ENCODE measurements at regions not wholly inside any gene's neighbourhood (a gene's known extent, or its start where the extent isn't known, plus 50 kb on each side); places are given as distances from the start of the nearest gene placed in this dataset.
"Not testable (repeated sequence)": the region's sequence is repeated elsewhere in the genome, so short reads cannot be mapped to it uniquely, and the experiment has no call there.

DNA sequence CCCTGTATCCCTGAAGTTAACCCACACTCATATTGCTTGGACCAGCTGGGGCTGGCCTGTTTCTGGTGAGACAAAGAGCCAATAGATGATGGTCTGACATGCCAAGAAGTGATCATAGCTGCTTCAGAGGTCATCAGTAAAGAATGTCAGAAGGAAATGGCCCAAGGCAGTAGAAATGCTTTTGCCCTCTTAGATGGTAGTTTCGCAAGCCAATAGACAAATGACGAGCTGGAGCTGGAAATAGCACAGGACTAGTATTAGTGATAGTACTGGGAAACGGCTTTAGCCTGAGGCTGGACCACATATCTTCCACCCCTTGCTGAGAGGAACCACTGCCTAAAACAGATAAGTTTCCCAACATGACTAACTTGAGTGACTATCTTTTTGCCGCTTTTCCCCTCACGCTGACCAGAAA lies 176.1 kb upstream of the THBS1 start:
- TF ChIP-seq ZNF274 (IDR thresholded peaks at IDR 0.05; ENCODE audit: low read depth, low read length) = no peak
- no peak overlapping the region for H3K4me3 ChIP-seq (ENCODE audit: low read length)

DNA sequence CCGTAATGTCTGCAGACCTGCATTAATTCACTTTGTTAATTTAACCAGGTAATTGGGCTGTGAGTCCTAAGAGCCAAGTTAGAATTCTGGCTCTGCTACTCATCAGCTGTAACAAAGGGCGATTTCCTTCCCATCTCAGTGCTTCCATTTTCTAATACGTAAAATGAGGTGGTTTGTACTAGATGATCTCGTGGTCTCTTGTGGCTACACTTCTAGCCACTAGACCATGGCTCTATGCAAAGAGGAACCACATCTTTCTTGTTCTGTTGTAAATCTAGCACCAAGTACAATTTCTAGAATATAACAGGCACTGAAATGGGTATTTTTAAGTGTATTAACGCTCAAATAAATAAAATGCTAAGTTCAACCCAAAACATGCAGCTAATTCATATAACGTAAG lies 174.4 kb upstream of the THBS1 start:
- no peak overlapping the region for H3K4me3 ChIP-seq (ENCODE audit: low read length)
- no peak for TF ChIP-seq ZNF274 (IDR thresholded peaks at IDR 0.05; ENCODE audit: low read depth, low read length)

DNA sequence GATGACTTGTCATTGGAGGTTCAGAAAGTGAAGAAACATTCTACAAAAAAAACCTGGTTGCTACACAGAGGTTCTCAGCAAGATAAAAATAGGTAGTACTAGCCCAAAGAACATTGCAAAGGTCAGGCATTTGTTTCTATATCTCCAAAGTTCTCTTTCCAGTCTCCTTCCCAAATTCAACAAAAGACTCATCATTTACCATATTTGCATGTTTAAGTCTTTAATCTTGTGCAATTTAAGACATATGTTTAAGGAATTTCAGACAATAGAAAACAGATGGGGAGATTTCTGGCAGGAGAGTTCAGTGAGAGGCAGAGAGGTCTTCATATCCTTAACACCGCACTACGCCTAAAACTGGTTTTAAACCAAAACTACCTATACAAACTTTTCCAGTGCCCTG lies 173.8 kb upstream of the THBS1 start:
- no peak for TF ChIP-seq ZNF274 (IDR thresholded peaks at IDR 0.05; ENCODE audit: low read depth, low read length)
- H3K4me3 ChIP-seq (ENCODE audit: low read length) = no peak overlapping the region

DNA sequence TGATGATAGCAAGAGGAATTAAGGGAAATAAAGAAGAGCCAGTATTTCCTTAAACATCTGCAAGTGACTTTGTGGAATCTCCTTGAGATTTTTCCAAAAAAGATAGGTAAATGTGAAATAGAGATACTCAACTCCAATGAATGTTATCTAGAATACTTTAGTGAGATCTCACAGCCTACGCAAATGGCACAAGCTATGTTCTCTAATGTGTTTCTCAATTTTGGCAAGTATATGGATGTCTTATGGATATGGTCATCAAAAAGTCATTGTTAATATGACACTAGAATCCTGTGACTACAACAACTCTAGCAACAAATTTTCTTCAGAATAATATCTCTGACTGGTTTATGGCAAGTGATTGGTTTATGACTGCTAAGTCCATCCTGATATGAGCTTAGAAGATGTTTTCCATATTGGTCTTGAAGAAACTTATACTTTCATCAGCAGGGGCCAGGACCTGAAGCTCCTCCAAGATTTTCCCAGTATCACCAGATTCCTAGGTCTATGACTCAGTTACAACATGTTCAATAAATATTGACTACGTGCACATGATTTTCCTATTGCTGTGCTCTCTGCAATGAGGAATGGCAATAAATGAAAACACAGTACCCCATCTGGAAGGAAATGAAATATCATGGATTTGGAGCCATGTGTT lies 170.9 kb upstream of the THBS1 start:
- TF ChIP-seq ZNF274 (IDR thresholded peaks at IDR 0.05; ENCODE audit: low read depth, low read length) = no peak
- H3K4me3 ChIP-seq (ENCODE audit: low read length) = no peak overlapping the region

DNA sequence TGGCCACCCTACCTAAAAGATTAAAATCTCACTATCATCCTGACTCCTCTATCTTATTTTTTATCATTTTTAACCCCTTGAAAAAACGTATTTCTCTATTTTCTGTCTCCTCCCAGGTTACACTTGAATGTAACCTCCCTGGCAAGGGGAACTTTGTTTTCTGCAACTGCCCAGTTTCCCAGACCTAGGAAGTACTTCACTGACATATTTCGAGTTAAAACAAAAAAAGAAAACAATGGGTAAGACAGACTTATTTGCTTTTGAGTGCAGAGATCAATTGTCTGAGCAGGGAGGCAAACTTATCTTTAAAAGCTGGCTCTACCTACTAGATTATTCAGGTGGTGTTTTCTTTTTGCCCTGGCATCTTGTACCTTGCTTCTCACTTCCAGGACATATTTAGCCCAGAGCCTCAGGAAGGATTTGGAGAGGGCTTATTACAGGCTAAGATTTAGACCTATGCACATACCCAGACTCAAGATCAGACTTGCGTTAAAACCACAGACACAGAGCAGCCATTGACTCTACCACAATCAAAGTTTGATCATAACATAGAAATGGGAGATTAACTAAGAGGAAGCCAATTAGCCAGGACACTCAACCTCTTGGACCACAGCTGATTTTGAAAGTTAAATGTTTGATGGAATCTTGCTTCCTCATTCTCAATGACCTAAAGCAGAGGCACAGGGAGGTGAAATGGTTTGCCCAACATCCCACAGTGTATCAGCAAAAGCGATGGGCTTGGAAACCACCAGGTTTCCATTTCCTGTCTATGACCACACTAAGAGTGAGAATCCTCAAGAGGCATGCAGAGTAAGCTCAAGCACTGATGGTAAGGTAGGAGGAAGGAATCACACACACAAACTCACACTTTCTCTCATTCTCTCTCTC lies 169.5 kb upstream of the THBS1 start:
- H3K4me3 ChIP-seq (ENCODE audit: low read length) = no peak overlapping the region
- TF ChIP-seq ZNF274 (IDR thresholded peaks at IDR 0.05; ENCODE audit: low read depth, low read length) = no peak

DNA sequence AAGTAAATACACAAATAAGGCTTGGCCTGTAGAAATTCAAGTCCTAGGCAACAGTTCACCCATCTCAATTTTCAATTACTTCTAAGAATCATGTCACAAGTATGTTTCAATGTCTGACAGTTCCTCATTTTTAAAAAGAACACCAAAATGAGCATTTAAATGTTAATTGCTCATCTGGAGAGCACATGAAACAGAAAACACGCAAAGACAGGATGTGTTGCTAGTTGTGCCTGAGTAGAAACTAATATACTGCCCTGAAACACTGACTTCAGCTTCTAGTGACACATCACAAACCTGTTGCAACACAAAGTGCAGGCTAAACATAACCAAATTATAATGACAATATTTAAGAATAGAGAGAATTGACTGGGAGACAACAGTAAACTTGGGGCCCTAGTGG lies 167.3 kb upstream of the THBS1 start:
- H3K4me3 ChIP-seq (ENCODE audit: low read length) = no peak overlapping the region

DNA sequence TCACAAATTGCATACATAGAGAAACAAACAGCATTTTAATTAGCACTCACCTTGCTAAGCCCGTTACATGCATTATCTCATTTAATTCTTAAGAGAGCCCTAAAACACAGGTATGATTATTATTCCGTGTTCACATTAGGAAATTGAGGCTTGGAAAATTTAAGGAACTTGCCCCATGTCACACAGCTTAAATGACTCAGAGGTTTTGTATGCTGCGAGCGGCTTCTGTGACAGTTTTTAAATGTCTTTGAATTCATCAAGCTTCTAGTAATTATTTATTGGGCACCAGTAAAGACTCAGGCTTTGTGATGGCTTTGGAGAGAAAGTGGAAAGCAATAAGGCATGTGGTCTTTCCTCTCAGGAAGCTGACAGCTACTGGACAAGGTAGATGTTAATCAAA lies 166.7 kb upstream of the THBS1 start:
- TF ChIP-seq ZNF274 (IDR thresholded peaks at IDR 0.05; ENCODE audit: low read depth, low read length) = no peak
- no peak overlapping the region for H3K4me3 ChIP-seq (ENCODE audit: low read length)

More for the DNA sequence above, 167.3 kb upstream of the THBS1 start:
- TF ChIP-seq ZNF274 (IDR thresholded peaks at IDR 0.05; ENCODE audit: low read depth, low read length) = no peak

DNA sequence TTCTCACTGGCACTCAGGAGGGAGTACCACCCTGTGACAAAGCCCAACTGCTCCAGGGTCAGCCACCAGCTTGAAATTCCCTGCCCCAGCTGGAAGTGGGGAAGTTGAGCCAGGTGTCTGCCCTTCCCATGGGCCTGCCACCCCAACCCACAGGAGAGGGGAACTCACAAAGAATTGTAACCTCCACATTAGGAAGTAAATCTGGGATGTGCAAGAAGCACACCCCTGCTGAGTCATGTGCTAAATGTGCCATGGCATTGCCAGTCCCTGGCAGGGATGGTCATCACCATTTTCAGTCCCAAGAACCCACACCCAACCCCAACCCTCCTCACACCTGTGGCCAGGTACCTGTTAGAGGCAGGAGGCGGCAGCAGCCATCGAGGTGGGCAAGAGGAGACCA lies 165.2 kb upstream of the THBS1 start:
- H3K4me3 ChIP-seq (ENCODE audit: low read length) = no peak overlapping the region
- TF ChIP-seq ZNF274 (IDR thresholded peaks at IDR 0.05; ENCODE audit: low read depth, low read length) = no peak

DNA sequence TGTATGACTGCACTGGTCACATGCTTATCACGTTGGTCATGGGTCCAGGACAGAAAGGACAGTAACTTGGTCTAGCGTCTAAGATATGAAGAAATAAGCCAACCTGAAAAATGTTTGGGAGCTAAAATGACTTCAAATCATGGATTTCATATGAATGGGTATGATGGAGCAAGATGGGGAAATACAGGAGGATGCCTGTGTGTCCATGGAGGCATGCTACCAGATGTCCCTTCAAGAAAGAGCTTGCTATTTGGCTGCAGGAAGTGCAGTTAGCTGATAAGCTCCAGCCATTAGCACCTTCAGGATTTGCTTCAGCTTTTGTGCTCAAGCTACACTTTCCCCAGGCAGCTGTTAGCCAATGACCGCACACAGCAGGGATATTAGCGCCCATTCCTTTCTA lies 164.6 kb upstream of the THBS1 start:
- no peak for TF ChIP-seq ZNF274 (IDR thresholded peaks at IDR 0.05; ENCODE audit: low read depth, low read length)
- H3K4me3 ChIP-seq (ENCODE audit: low read length) = no peak overlapping the region

DNA sequence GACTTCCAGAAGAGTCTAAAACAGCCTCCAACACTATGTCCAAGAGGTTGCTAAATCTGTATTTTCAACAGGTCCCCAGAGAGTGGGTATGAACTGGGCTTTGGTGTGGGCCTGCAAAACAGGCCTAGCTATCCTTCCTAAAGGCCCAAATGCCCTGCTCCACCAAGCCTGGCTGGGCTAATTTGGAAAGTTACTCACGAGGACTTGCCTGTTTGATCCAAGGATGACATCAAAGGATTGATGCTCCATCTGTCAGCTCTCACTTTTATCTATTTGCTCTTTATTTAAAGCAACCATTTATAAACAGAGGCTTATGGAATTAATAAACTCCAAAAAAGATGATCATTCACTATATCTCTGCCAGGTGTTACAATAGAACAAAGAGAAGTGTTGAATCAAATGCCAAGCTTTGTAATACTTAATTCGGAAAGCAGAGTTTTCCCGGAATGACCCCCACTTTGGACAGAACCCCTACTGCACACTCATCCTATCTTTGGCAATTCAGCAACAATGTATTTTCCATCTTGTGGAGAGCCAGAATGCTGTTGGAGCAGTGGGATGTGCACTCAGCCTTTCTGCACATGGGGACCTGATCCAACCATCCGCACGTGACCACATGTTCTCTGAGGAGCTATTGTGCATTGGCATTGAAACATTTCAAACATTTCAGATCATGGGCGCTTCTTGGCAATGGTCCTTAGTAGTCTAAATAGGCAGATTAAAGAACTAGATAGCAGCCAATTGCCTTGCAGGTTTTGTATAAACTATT lies 163.3 kb upstream of the THBS1 start:
- no peak for TF ChIP-seq ZNF274 (IDR thresholded peaks at IDR 0.05; ENCODE audit: low read depth, low read length)
- no peak overlapping the region for H3K4me3 ChIP-seq (ENCODE audit: low read length)

DNA sequence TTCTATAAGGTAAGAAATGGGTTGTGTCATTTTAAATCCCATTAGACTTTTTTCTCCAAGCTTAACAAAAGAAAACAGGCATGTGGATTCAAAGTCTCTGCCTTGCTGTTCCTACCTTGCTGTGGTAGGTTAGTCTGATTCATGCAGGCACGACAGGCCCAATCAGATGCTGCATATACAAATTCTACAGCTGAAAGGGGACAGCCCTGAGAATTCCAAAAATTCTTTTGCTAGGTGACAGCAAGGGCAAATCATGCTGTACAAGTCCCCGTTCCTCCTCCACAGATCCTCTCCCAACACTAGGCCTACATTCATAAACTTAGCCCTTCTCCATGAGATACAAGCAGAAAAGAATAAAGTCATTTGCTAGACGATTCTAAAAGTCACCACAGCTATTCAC lies 161.2 kb upstream of the THBS1 start:
- H3K4me3 ChIP-seq (ENCODE audit: low read length) = no peak overlapping the region
- TF ChIP-seq ZNF274 (IDR thresholded peaks at IDR 0.05; ENCODE audit: low read depth, low read length) = no peak

DNA sequence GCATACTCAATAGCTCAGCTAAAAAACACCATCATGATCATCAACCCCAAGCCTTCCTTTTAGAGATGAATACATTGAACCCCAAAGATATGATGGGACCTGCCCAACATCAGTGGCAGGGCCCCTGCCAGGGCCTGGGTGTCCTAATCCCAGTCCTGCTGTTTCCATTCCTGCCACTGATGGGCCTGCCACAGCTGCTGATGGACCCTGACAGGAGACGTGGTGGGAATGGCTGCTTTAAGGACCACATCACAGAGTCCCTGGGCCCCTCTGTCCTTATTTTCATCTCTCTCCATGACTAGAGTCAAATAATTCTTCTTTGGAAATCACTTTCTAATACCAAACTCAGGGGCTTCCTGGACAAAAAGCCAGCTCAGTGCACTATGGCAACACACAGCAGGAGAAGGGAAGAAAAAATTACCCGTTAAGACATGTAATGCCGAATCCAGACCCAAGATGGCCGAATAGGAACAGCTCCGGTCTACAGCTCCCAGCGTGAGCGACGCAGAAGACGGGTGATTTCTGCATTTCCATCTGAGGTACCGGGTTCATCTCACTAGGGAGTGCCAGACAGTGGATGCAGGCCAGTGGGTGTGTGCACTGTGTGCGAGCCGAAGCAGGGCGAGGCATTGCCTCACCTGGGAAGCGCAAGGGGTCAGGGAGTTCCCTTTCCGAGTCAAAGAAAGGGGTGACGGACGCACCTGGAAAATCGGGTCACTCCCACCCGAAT lies 160.6 kb upstream of the THBS1 start:
- not testable (repeated sequence) for H3K4me3 ChIP-seq (ENCODE audit: low read length)

DNA sequence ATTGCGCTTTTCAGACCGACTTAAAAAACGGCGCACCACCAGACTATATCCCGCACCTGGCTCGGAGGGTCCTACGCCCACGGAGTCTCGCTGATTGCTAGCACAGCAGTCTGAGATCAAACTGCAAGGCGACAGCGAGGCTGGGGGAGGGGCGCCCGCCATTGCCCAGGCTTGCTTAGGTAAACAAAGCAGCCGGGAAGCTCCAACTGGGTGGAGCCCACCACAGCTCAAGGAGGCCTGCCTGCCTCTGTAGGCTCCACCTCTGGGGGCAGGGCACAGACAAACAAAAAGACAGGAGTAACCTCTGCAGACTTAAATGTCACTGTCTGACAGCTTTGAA lies 160.1 kb upstream of the THBS1 start:
- not testable (repeated sequence) for H3K4me3 ChIP-seq (ENCODE audit: low read length)
